Endothelial cell of umbilical vein (primary cell): ENCODE measurements at regions not wholly inside any gene's neighbourhood (a gene's known extent, or its start where the extent isn't known, plus 50 kb on each side); places are given as distances from the start of the nearest gene placed in this dataset.

Experiments
- BruUV-seq: library from RNA; stranded (reverse); fragments of 400-500 nt; replicated peaks from 2 replicates; lab custom pipeline; 2021; lab: Mats Ljungman, UMichigan
- CTCF ChIA-PET: fragments of 300-600, 350-600 bp; sonication (Branson Sonifier 250); formaldehyde crosslinking; loops from one replicate; lab custom pipeline; 2021; ENCODE audit warnings: antibody characterized with exemption, inconsistent platforms; lab: Charles Lee
- POLR2A ChIA-PET: fragments of 300-600, 350-600 bp; sonication (Branson Sonifier 250); formaldehyde crosslinking; loops from one replicate; lab custom pipeline; 2021; ENCODE audit warnings: antibody characterized with exemption, inconsistent platforms; lab: Charles Lee
- DNase-seq: peaks from one replicate; pipeline ENCODE4 v3.0.0-alpha.2; 2011; ENCODE audit warnings: low read depth, low spot score
- FAIRE-seq: peaks from 2 replicates; lab custom pipeline; 2011; peaks lifted over from hg19 to GRCh38; lab: Jason Lieb, UNC
- H2AFZ ChIP-seq: 2 replicates; pipeline ENCODE4 v1.6.0; 2012; ENCODE audit warnings: low read depth, low read length, control low read depth, inconsistent platforms
- H3K27ac ChIP-seq: 2 replicates; pipeline ENCODE4 v1.5.1; 2011; ENCODE audit warnings: low read depth, mild to moderate bottlenecking, control low read depth, low read length, moderate library complexity; ENCODE audit not compliant: insufficient read depth
- H3K27me3 ChIP-seq, 2 experiments: 2 replicates each; pipeline versions ENCODE4 v1.6.0 to v1.6.1; 2011; ENCODE audit warnings: low read length in 2 of 2, mixed read lengths in 1 of 2; ENCODE audit not compliant: control insufficient read depth in 2 of 2, insufficient read depth in 2 of 2
- H3K36me3 ChIP-seq, 2 experiments: 2 replicates in 1 of 2; 3 replicates in 1 of 2; pipeline ENCODE4 v1.5.1; 2011; ENCODE audit warnings: low read length in 2 of 2, mild to moderate bottlenecking in 1 of 2, moderate library complexity in 1 of 2; ENCODE audit not compliant: control insufficient read depth in 2 of 2, insufficient read depth in 2 of 2; ENCODE audit errors: extremely low read depth in 1 of 2
- H3K4me1 ChIP-seq: 3 replicates; pipeline ENCODE4 v1.5.1; 2011; ENCODE audit warnings: mild to moderate bottlenecking, low read length; ENCODE audit not compliant: control insufficient read depth, insufficient read depth; ENCODE audit errors: extremely low read depth
- H3K4me2 ChIP-seq: 2 replicates; pipeline ENCODE4 v1.6.1; 2011; ENCODE audit warnings: low read length, control low read depth, mixed read lengths; ENCODE audit not compliant: insufficient read depth
- H3K4me3 ChIP-seq, 3 experiments: fragments of 200-600 bp in 1 of 3; sonication (generic), shearing (Covaris generic) in 1 of 3; replicated peaks in 1 of 3; 2 replicates each; pipeline ENCODE4 v1.5.1; 2011 to 2016; ENCODE audit warnings: control low read depth in 3 of 3, low read length in 3 of 3, mild to moderate bottlenecking in 2 of 3, inconsistent platforms in 1 of 3, low read depth in 1 of 3, moderate library complexity in 1 of 3; ENCODE audit not compliant: insufficient read depth in 1 of 3
- H3K79me2 ChIP-seq: 2 replicates; pipeline ENCODE4 v1.6.0; 2012; ENCODE audit warnings: low read length, inconsistent platforms; ENCODE audit not compliant: control insufficient read depth, insufficient read depth
- H3K9ac ChIP-seq: replicated peaks from 2 replicates; pipeline ENCODE3; 2011; ENCODE audit warnings: low read length, control low read depth; ENCODE audit not compliant: insufficient read depth; ENCODE audit errors: extremely low read depth
- H3K9me1 ChIP-seq: replicated peaks from 3 replicates; pipeline ENCODE4 v1.6.0; 2011; ENCODE audit warnings: mild to moderate bottlenecking, low read length; ENCODE audit not compliant: control insufficient read depth, insufficient read depth; ENCODE audit errors: extremely low read depth
- H3K9me3 ChIP-seq: replicated peaks from 2 replicates; pipeline ENCODE4 v1.5.1; 2012; ENCODE audit warnings: low read length, inconsistent platforms; ENCODE audit not compliant: control insufficient read depth, insufficient read depth
- H4K20me1 ChIP-seq: replicated peaks from 2 replicates; pipeline ENCODE3; 2011; ENCODE audit warnings: mild to moderate bottlenecking, low read length; ENCODE audit not compliant: control insufficient read depth, insufficient read depth; ENCODE audit errors: extremely low read depth
- CTCF ChIP-seq, 2 donors: IDR thresholded peaks; 1 replicate in 1 of 2; 2 replicates in 1 of 2; pipeline ENCODE4 v1.5.1; 2011; ENCODE audit warnings: low read length in 2 of 2, mild to moderate bottlenecking in 2 of 2, moderate library complexity in 2 of 2, control low read depth in 1 of 2, inconsistent platforms in 1 of 2, low read depth in 1 of 2; ENCODE audit not compliant: insufficient read depth in 1 of 2; ENCODE audit errors: extremely low read depth in 1 of 2
- EZH2 ChIP-seq: IDR thresholded peaks from 2 replicates; pipeline ENCODE4 v1.6.1; 2012; ENCODE audit warnings: borderline replicate concordance, low read depth, mild to moderate bottlenecking, moderate library complexity, low read length, inconsistent platforms; ENCODE audit not compliant: severe bottlenecking
- FOS ChIP-seq: IDR thresholded peaks from 2 replicates; pipeline ENCODE4 v1.6.1; 2011; ENCODE audit warnings: mild to moderate bottlenecking, low read length, moderate library complexity, borderline replicate concordance; ENCODE audit not compliant: insufficient read depth
- GATA2 ChIP-seq: IDR thresholded peaks from 2 replicates; pipeline ENCODE4 v1.7.0; 2011; ENCODE audit warnings: low read depth, mild to moderate bottlenecking, moderate library complexity, mixed read lengths, low read length; ENCODE audit not compliant: insufficient read length, insufficient read depth
- JUN ChIP-seq: IDR thresholded peaks from 2 replicates; pipeline ENCODE4 v1.6.1; 2011; ENCODE audit warnings: borderline replicate concordance, low read depth; ENCODE audit not compliant: insufficient read length, insufficient read depth
- MYC ChIP-seq: IDR thresholded peaks from one replicate; pipeline ENCODE4 v1.6.1; 2011; ENCODE audit warnings: mild to moderate bottlenecking, low read depth, low read length
- POLR2A ChIP-seq: IDR thresholded peaks from 2 replicates; pipeline ENCODE4 v1.6.1; 2012; ENCODE audit warnings: low read depth, mild to moderate bottlenecking, control low read depth, low read length
- POLR2AphosphoS5 ChIP-seq: IDR thresholded peaks from 2 replicates; pipeline ENCODE4 v1.6.1; 2012; ENCODE audit warnings: low read depth, mild to moderate bottlenecking, control low read depth, low read length, moderate library complexity; ENCODE audit not compliant: insufficient read depth
- dilution Hi-C: fragments of 300-500 bp; cut with MboI; formaldehyde crosslinking; loops from one replicate; pipeline ENCODE4 v1.15.0; 2019; ENCODE audit warnings: low sequenced_read_pairs; ENCODE audit not compliant: extremely low pct_ligation_motif_present
- intact Hi-C: fragments of 100-400 bp; cut with micrococcal nuclease; formaldehyde crosslinking; loops from one replicate; pipeline ENCODE4 v1.10.0; 2022
- TF ChIP-seq, protein P1 (sequence below): IDR thresholded peaks from 2 replicates; pipeline ENCODE4 v1.6.1; 2011; ENCODE audit not compliant: insufficient read depth, insufficient read length

- intact Hi-C loops = no loop called here
- Histone ChIP-seq H4K20me1 (no peaks in the 10 kb centered on the region), H3K9me3 (no peaks in the 10 kb centered on the region), H3K27ac (no peak overlapping the region), H3K36me3 (no peaks in the 10 kb centered on the region), H3K4me3 (no peak overlapping the region), H3K4me2 (no peak overlapping the region), H2AFZ (no peak overlapping the region), H3K9ac (no peak overlapping the region), H3K9me1 (no peaks in the 10 kb centered on the region), H3K4me1 (peaks cover 14% of the 10 kb centered on the region), H3K27me3 (no peaks in the 10 kb centered on the region), H3K79me2 (no peaks in the 10 kb centered on the region)
- BruUV-seq = no TSS peak
- TF ChIP-seq POLR2AphosphoS5 (no peak), JUN (no peak), GATA2 (no peak), POLR2A (no peak), FOS (no peak), CTCF (IDR thresholded peaks at IDR 0.05; ENCODE audit: extremely low read depth in 1 of 2, insufficient read depth in 1 of 2, low read depth in 1 of 2, low read length in 2 of 2) (no peak), MYC (no peak), EZH2 (no peak)
- TF ChIP-seq, protein P1, sequence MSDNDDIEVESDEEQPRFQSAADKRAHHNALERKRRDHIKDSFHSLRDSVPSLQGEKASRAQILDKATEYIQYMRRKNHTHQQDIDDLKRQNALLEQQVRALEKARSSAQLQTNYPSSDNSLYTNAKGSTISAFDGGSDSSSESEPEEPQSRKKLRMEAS = no peak
- ChIA-PET POLR2A (no interaction called here), CTCF (no interaction called here)
- FAIRE-seq (no peak), DNase-seq (no peak)
- dilution Hi-C loops = loop anchor here (10.0 kb wide), 1 partner anchor 229 kb away; the partner anchor contains the start of gene GJA1
Measured at GRCh38 chr6:121664158-121664557, 228.7 kb downstream of the GJA1 start.
